A549 (cell line): ENCODE measurements at regions not wholly inside any gene's neighbourhood (a gene's known extent, or its start where the extent isn't known, plus 50 kb on each side); places are given as distances from the start of the nearest gene placed in this dataset.
A peak's percentile ranks its signal among the peaks of the same experiment; 100 is the strongest.

Source experiments
- ATAC-seq, 2 experiments: fragments of 200-7000 bp in 1 of 2; fragments of >200 bp in 1 of 2; cut with Nextera tagmentation in 1 of 2; cut with Tn5 transposase in 1 of 2; 3 replicates each; pipeline versions ENCODE4 v1.8.0 to v1.9.1; 2018 to 2020; ENCODE audit warnings: mild to moderate bottlenecking in 1 of 2, moderate library complexity in 1 of 2
- CTCF ChIA-PET: fragments of 300-600 bp; sonication (Branson Sonifier 250); formaldehyde crosslinking; extraction: SDS; loops from one replicate; lab custom pipeline; 2021; ENCODE audit warnings: antibody characterized with exemption, inconsistent platforms; lab: Yijun Ruan, JAX
- POLR2A ChIA-PET: fragments of 350-600 bp; formaldehyde crosslinking; extraction: SDS; loops from one replicate; lab custom pipeline; 2021; ENCODE audit warnings: antibody characterized with exemption, inconsistent platforms; lab: Yijun Ruan, JAX
- DNase-seq, 2 experiments: peaks; one replicate each; pipeline versions ENCODE4 v3.0.0 to v3.0.0-alpha.2; 2011 to 2016; ENCODE audit warnings: low read depth in 1 of 2, low spot score in 1 of 2
- FAIRE-seq: peaks from 2 replicates; lab custom pipeline; 2011; peaks lifted over from hg19 to GRCh38; lab: Jason Lieb, UNC
- H3K27ac ChIP-seq, 2 experiments: fragments of >200 bp; sonication (Bioruptor Twin); formaldehyde crosslinking; 3 replicates each; pipeline ENCODE4 v1.5.1; 2016 to 2017
- H3K4me1 ChIP-seq: fragments of >200 bp; sonication (Bioruptor Twin); formaldehyde crosslinking; 3 replicates; pipeline ENCODE4 v1.6.1; 2016
- H3K4me2 ChIP-seq: fragments of >200 bp; sonication (Bioruptor Twin); formaldehyde crosslinking; 3 replicates; pipeline ENCODE4 v1.6.1; 2016
- H3K4me3 ChIP-seq: fragments of >200 bp; sonication (Bioruptor Twin); formaldehyde crosslinking; 3 replicates; pipeline ENCODE4 v1.5.1; 2016
- H3K9me3 ChIP-seq: fragments of >200 bp; sonication (Bioruptor Twin); formaldehyde crosslinking; 3 replicates; pipeline ENCODE4 v1.6.1; 2016
- BHLHE40 ChIP-seq: IDR thresholded peaks from 2 replicates; pipeline ENCODE4 v1.6.1; 2012; ENCODE audit warnings: low read depth, low read length, inconsistent platforms
- CBX8 ChIP-seq: fragments of 200-600 bp; sonication (generic); IDR thresholded peaks from 2 replicates; pipeline ENCODE4 v1.6.1; 2016
- FOSB ChIP-seq: fragments of 250-450 bp; sonication (Bioruptor Pico); IDR thresholded peaks from 2 replicates; pipeline ENCODE4 v1.5.0; 2020; ENCODE audit warnings: mild to moderate bottlenecking, moderate library complexity
- FOSL2 ChIP-seq, 2 experiments: fragments of 450-650 bp in 1 of 2; fragments of >200 bp in 1 of 2; sonication (Bioruptor Twin) in 1 of 2; formaldehyde crosslinking; IDR thresholded peaks; 2 replicates each; pipeline versions ENCODE4 v1.5.0 to v1.6.1; 2016 to 2020; ENCODE audit warnings: mild to moderate bottlenecking in 1 of 2, moderate library complexity in 1 of 2
- HEYL ChIP-seq: fragments of 250-450 bp; sonication (Bioruptor Pico); IDR thresholded peaks from 2 replicates; pipeline ENCODE4 v1.8.0; 2021; ENCODE audit warnings: mild to moderate bottlenecking, moderate library complexity
- KDM1A ChIP-seq: fragments of 200-600 bp; sonication (generic); IDR thresholded peaks from 2 replicates; pipeline ENCODE4 v1.6.1; 2016; ENCODE audit warnings: low read depth, mild to moderate bottlenecking
- NFE2L2 ChIP-seq: fragments of 150-350 bp; conservative IDR thresholded peaks from 2 replicates; pipeline ENCODE4 v1.6.1; 2014; ENCODE audit warnings: low read length
- NR3C1 ChIP-seq: fragments of >200 bp; sonication (Bioruptor Twin); formaldehyde crosslinking; IDR thresholded peaks from 3 replicates; pipeline ENCODE4 v1.6.1; 2017
- PBX3 ChIP-seq: IDR thresholded peaks from 2 replicates; pipeline ENCODE4 v1.6.1; 2012
- POLR2A ChIP-seq: IDR thresholded peaks from 2 replicates; pipeline ENCODE4 v1.6.1; 2012; ENCODE audit warnings: mild to moderate bottlenecking, low read length
- RAD21 ChIP-seq, 2 experiments: fragments of >200 bp in 1 of 2; sonication (Bioruptor Twin) in 1 of 2; formaldehyde crosslinking in 1 of 2; IDR thresholded peaks in 1 of 2; conservative IDR thresholded peaks in 1 of 2; 2 replicates in 1 of 2; 3 replicates in 1 of 2; pipeline ENCODE4 v1.6.1; 2012 to 2018; ENCODE audit warnings: inconsistent platforms in 1 of 2
- REST ChIP-seq: fragments of 200-600 bp; sonication (generic); IDR thresholded peaks from 2 replicates; pipeline ENCODE4 v1.6.1; 2016; ENCODE audit warnings: antibody characterized with exemption, mild to moderate bottlenecking, moderate library complexity
- RFX5 ChIP-seq: fragments of 450-650 bp; IDR thresholded peaks from 2 replicates; pipeline ENCODE4 v1.7.1; 2014; ENCODE audit warnings: antibody characterized with exemption, mild to moderate bottlenecking, moderate library complexity
- USF2 ChIP-seq: fragments of 450-650 bp; IDR thresholded peaks from 2 replicates; pipeline ENCODE4 v1.6.1; 2014; ENCODE audit warnings: antibody characterized with exemption
- ZSCAN20 ChIP-seq: fragments of 250-450 bp; sonication (Bioruptor Pico); IDR thresholded peaks from 2 replicates; pipeline ENCODE4 v1.8.0; 2022; ENCODE audit warnings: mild to moderate bottlenecking, moderate library complexity
- WGBS: methylation state at CpG from one replicate; pipeline ENCODE4 v1.1.6; 2017; ENCODE audit errors: missing lambda C conversion rate; 5-methylcytosine and 5-hydroxymethylcytosine counted together

GRCh38 chr5:60210810-60211209 is 317.3 kb upstream of the PDE4D start:
- no peak overlapping the region for H3K27ac ChIP-seq
- no peak for TF ChIP-seq BHLHE40
- DNase-seq (no peak), ATAC-seq (no peak), FAIRE-seq (no peak)
- H3K4me3 ChIP-seq, result no peak overlapping the region
- 89% methylated on average over 12 of the region's 17 CpGs for WGBS
- no peaks in the 10 kb centered on the region for H3K9me3 ChIP-seq
- ChIA-PET CTCF (interaction anchor here (0.7 kb wide), 1 partner anchor 8 kb away, joined by 3 read pairs; no protein-coding TSS in a partner anchor), POLR2A (no interaction called here)
- H3K4me1 ChIP-seq, result peaks cover 3% of the 10 kb centered on the region; the same call in 1 of the 3 replicates
- no peak overlapping the region for H3K4me2 ChIP-seq

- no peaks in the 10 kb centered on the region for H3K9me3 ChIP-seq
Measured at GRCh38 chr5:60209146-60209840, 315.8 kb upstream of the PDE4D start.

GRCh38 chr5:60208716-60209115 is 315.2 kb upstream of the PDE4D start:
- ChIA-PET POLR2A (no interaction called here), CTCF (interaction anchor here (0.7 to 1.5 kb wide), 2 partner anchors 15 to 1868 kb away, joined by 4 read pairs; no protein-coding TSS in a partner anchor)
- DNase-seq (no peak), FAIRE-seq (no peak), ATAC-seq (no peak)
- H3K27ac ChIP-seq, result no peak overlapping the region
- H3K4me1 ChIP-seq, result peaks cover 3% of the 10 kb centered on the region; the same call in 1 of the 3 replicates
- H3K4me3 ChIP-seq, result no peak overlapping the region
- no peaks in the 10 kb centered on the region for H3K9me3 ChIP-seq
- no peak for TF ChIP-seq REST
- no peak for TF ChIP-seq PBX3
- TF ChIP-seq ZSCAN20 (CRISPR knock-in tag), result no peak
- TF ChIP-seq RFX5, result no peak
- TF ChIP-seq KDM1A, result no peak
- WGBS, result 86% methylated on average over 3 of the region's 3 CpGs
- H3K4me2 ChIP-seq, result no peak overlapping the region

More at GRCh38 chr5:60209146-60209840, 315.8 kb upstream of the PDE4D start:
- H3K4me2 ChIP-seq, result no peak overlapping the region
- H3K4me1 ChIP-seq, result peaks cover 3% of the 10 kb centered on the region; the same call in 1 of the 3 replicates
- H3K4me3 ChIP-seq, result no peak overlapping the region
- WGBS, result 66% methylated on average over 5 of the region's 5 CpGs
- TF ChIP-seq FOSB (no peak), RAD21 (conservative IDR thresholded peaks at IDR 0.05 in 1 of 2, IDR thresholded peaks at IDR 0.05 in 1 of 2) (no peak), NR3C1 (no peak), FOSL2 (IDR thresholded peaks at IDR 0.05) (no peak), FOSL2 (CRISPR knock-in tag; IDR thresholded peaks at IDR 0.05) (no peak), PBX3 (no peak), NFE2L2 (no peak), POLR2A (no peak), USF2 (no peak), CBX8 (no peak), HEYL (no peak)
- POLR2A ChIA-PET, result no interaction called here
- DNase-seq (peak in 1 of 2 experiments; percentile 20), ATAC-seq (no peak), FAIRE-seq (no peak)
- CTCF ChIA-PET, result interaction anchor here (0.7 to 1.5 kb wide), 2 partner anchors 14 to 1868 kb away, joined by 4 read pairs; no protein-coding TSS in a partner anchor
- H3K27ac ChIP-seq, result no peak overlapping the region
